GM23338 (cell line): ENCODE measurements at regions not wholly inside any gene's neighbourhood (a gene's known extent, or its start where the extent isn't known, plus 50 kb on each side); places are given as distances from the start of the nearest gene placed in this dataset.

ENCODE experiments used
- ATAC-seq: fragments of 200-7000 bp; cut with Tn5 transposase; 3 replicates; pipeline ENCODE4 v1.9.1; 2020
- DNase-seq: peaks from one replicate; pipeline ENCODE4 v3.0.0-alpha.2; 2015; ENCODE audit warnings: low spot score
- H2AFZ ChIP-seq: fragments of 200-600 bp; sonication (generic); 2 replicates; pipeline ENCODE4 v1.8.0; 2016; ENCODE audit warnings: antibody characterized with exemption, mild to moderate bottlenecking, moderate library complexity
- H3F3A ChIP-seq: fragments of 200-600 bp; sonication (generic); replicated peaks from 2 replicates; pipeline ENCODE4 v1.8.0; 2017; ENCODE audit warnings: antibody characterized with exemption, mixed run types, low read depth
- H3K27ac ChIP-seq: fragments of 200-600 bp; sonication (generic); 2 replicates; pipeline ENCODE4 v1.6.1; 2016; ENCODE audit warnings: low read depth
- H3K27me3 ChIP-seq: fragments of 200-600 bp; sonication (generic); 2 replicates; pipeline ENCODE4 v1.8.0; 2016; ENCODE audit warnings: mild to moderate bottlenecking, mixed run types, moderate library complexity; ENCODE audit not compliant: insufficient read depth
- H3K36me3 ChIP-seq: fragments of 200-600 bp; sonication (generic); 2 replicates; pipeline ENCODE4 v1.8.0; 2016; ENCODE audit warnings: mild to moderate bottlenecking; ENCODE audit not compliant: insufficient read depth
- H3K4me1 ChIP-seq: fragments of 200-600 bp; sonication (generic); 2 replicates; pipeline ENCODE4 v1.8.0; 2016; ENCODE audit warnings: mild to moderate bottlenecking, moderate library complexity; ENCODE audit not compliant: insufficient read depth
- H3K4me2 ChIP-seq: fragments of 200-600 bp; sonication (generic); 2 replicates; pipeline ENCODE4 v1.7.1; 2017; ENCODE audit warnings: mixed run types
- H3K4me3 ChIP-seq: fragments of 200-600 bp; sonication (generic); 2 replicates; pipeline ENCODE4 v1.6.1; 2016; ENCODE audit warnings: mixed run types
- H3K79me2 ChIP-seq: fragments of 200-600 bp; sonication (generic); replicated peaks from 2 replicates; pipeline ENCODE4 v1.8.0; 2017; ENCODE audit warnings: mild to moderate bottlenecking; ENCODE audit not compliant: insufficient read depth
- H3K9me2 ChIP-seq: fragments of 200-600 bp; sonication (generic); 2 replicates; pipeline ENCODE4 v1.8.0; 2017; ENCODE audit not compliant: insufficient read depth
- H4K20me1 ChIP-seq: fragments of 200-600 bp; sonication (generic); replicated peaks from 2 replicates; pipeline ENCODE4 v1.8.0; 2017; ENCODE audit warnings: mild to moderate bottlenecking; ENCODE audit not compliant: insufficient read depth
- H3K27ac Mint-ChIP-seq: 2 replicates; pipeline ENCODE4 v1.8.0; 2020; ENCODE audit warnings: inconsistent platforms, mild to moderate bottlenecking, moderate library complexity, mixed read lengths
- H3K27me3 Mint-ChIP-seq: 3 replicates; pipeline ENCODE4 v1.8.0; 2022; ENCODE audit warnings: low read depth, mild to moderate bottlenecking, moderate library complexity, mixed read lengths, inconsistent platforms; ENCODE audit not compliant: insufficient read depth, poor library complexity
- H3K36me3 Mint-ChIP-seq: 3 replicates; pipeline ENCODE4 v1.8.0; 2021; ENCODE audit warnings: low read depth, mild to moderate bottlenecking, inconsistent platforms, moderate library complexity, mixed read lengths
- H3K4me1 Mint-ChIP-seq: 3 replicates; pipeline ENCODE4 v1.8.0; 2020; ENCODE audit warnings: mild to moderate bottlenecking, inconsistent platforms, mixed read lengths
- H3K4me3 Mint-ChIP-seq: 3 replicates; pipeline ENCODE4 v1.8.0; 2021; ENCODE audit warnings: moderate library complexity, mild to moderate bottlenecking, inconsistent platforms, mixed read lengths
- H3K9me3 Mint-ChIP-seq: 3 replicates; pipeline ENCODE4 v1.8.0; 2020; ENCODE audit warnings: moderate library complexity, mild to moderate bottlenecking, inconsistent platforms, mixed read lengths
- CREB1 ChIP-seq: fragments of 250-450 bp; sonication (Bioruptor Pico); IDR thresholded peaks from 2 replicates; pipeline ENCODE4 v1.5.0; 2020; ENCODE audit warnings: low read depth, mild to moderate bottlenecking, moderate library complexity
- ETS1 ChIP-seq: IDR thresholded peaks from 2 replicates; pipeline ENCODE4 v1.6.1; 2016; ENCODE audit warnings: antibody characterized with exemption
- EZH2 ChIP-seq: fragments of 200-600 bp; sonication (generic); IDR thresholded peaks from one replicate; pipeline ENCODE4 v1.8.0; 2017; ENCODE audit warnings: antibody characterized with exemption, mild to moderate bottlenecking, low read depth; ENCODE audit not compliant: unreplicated experiment
- EZH2phosphoT487 ChIP-seq: fragments of 200-600 bp; sonication (generic); IDR thresholded peaks from one replicate; pipeline ENCODE4 v1.8.1; 2018; ENCODE audit warnings: antibody characterized with exemption; ENCODE audit not compliant: unreplicated experiment
- JUNB ChIP-seq: IDR thresholded peaks from one replicate; pipeline ENCODE4 v1.6.1; 2016; ENCODE audit warnings: antibody characterized with exemption; ENCODE audit not compliant: unreplicated experiment
- NANOG ChIP-seq: IDR thresholded peaks from 2 replicates; pipeline ENCODE4 v1.6.1; 2016; ENCODE audit warnings: antibody characterized with exemption, borderline replicate concordance
- STAT1 ChIP-seq: IDR thresholded peaks from one replicate; pipeline ENCODE4 v1.6.1; 2016; ENCODE audit warnings: antibody characterized with exemption; ENCODE audit not compliant: unreplicated experiment
- ZNF331 ChIP-seq: fragments of 250-450 bp; sonication (Bioruptor Pico); IDR thresholded peaks from 2 replicates; pipeline ENCODE4 v1.5.0; 2020; ENCODE audit warnings: low read depth, mild to moderate bottlenecking, moderate library complexity
- TF ChIP-seq, protein P1 (sequence below), 2 experiments: fragments of 200-600 bp in 1 of 2; sonication (generic) in 1 of 2; conservative IDR thresholded peaks; 2 replicates each; pipeline versions ENCODE4 v1.5.1 to v1.6.1; 2016 to 2017; ENCODE audit warnings: antibody characterized with exemption in 2 of 2, low read depth in 2 of 2, mild to moderate bottlenecking in 2 of 2, moderate library complexity in 1 of 2
- TF ChIP-seq, protein P2 (sequence below): fragments of 250-450 bp; sonication (Bioruptor Pico); IDR thresholded peaks from 2 replicates; pipeline ENCODE4 v1.5.0; 2020; ENCODE audit warnings: mild to moderate bottlenecking, moderate library complexity
- TF ChIP-seq, protein P3 (sequence below): IDR thresholded peaks from one replicate; pipeline ENCODE4 v1.6.1; 2018; ENCODE audit warnings: antibody characterized with exemption; ENCODE audit not compliant: unreplicated experiment

- TF ChIP-seq, protein P1, sequence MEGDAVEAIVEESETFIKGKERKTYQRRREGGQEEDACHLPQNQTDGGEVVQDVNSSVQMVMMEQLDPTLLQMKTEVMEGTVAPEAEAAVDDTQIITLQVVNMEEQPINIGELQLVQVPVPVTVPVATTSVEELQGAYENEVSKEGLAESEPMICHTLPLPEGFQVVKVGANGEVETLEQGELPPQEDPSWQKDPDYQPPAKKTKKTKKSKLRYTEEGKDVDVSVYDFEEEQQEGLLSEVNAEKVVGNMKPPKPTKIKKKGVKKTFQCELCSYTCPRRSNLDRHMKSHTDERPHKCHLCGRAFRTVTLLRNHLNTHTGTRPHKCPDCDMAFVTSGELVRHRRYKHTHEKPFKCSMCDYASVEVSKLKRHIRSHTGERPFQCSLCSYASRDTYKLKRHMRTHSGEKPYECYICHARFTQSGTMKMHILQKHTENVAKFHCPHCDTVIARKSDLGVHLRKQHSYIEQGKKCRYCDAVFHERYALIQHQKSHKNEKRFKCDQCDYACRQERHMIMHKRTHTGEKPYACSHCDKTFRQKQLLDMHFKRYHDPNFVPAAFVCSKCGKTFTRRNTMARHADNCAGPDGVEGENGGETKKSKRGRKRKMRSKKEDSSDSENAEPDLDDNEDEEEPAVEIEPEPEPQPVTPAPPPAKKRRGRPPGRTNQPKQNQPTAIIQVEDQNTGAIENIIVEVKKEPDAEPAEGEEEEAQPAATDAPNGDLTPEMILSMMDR (conservative IDR thresholded peaks at IDR 0.05; ENCODE audit: low read depth in 2 of 2): no peak
These were observed 98.2 kb upstream of the NPAS2 start (continued) for GRCh38 chr2:100721693-100722092.

GRCh38 chr2:100722125-100722524, 97.8 kb upstream of the NPAS2 start:
- no peaks in the 10 kb centered on the region for H3K9me2 ChIP-seq
- ATAC-seq (no peak), DNase-seq (no peak)
- no peak overlapping the region for H2AFZ ChIP-seq
- no peak overlapping the region for H3K27ac ChIP-seq
- Mint-ChIP-seq H3K27me3 (no peaks in the 10 kb centered on the region), H3K4me1 (peaks cover 13% of the 10 kb centered on the region), H3K9me3 (no peaks in the 10 kb centered on the region), H3K27ac (no peak overlapping the region), H3K36me3 (no peaks in the 10 kb centered on the region), H3K4me3 (no peak overlapping the region)
- H3K36me3 ChIP-seq: no peaks in the 10 kb centered on the region
- H3F3A ChIP-seq: no peaks in the 10 kb centered on the region
- no peaks in the 10 kb centered on the region for H3K79me2 ChIP-seq
- no peak overlapping the region for H3K4me3 ChIP-seq
- peaks cover 7% of the 10 kb centered on the region for H3K4me1 ChIP-seq
- no peaks in the 10 kb centered on the region for H4K20me1 ChIP-seq
- no peaks in the 10 kb centered on the region for H3K27me3 ChIP-seq
- no peak overlapping the region for H3K4me2 ChIP-seq
- TF ChIP-seq, protein P2, sequence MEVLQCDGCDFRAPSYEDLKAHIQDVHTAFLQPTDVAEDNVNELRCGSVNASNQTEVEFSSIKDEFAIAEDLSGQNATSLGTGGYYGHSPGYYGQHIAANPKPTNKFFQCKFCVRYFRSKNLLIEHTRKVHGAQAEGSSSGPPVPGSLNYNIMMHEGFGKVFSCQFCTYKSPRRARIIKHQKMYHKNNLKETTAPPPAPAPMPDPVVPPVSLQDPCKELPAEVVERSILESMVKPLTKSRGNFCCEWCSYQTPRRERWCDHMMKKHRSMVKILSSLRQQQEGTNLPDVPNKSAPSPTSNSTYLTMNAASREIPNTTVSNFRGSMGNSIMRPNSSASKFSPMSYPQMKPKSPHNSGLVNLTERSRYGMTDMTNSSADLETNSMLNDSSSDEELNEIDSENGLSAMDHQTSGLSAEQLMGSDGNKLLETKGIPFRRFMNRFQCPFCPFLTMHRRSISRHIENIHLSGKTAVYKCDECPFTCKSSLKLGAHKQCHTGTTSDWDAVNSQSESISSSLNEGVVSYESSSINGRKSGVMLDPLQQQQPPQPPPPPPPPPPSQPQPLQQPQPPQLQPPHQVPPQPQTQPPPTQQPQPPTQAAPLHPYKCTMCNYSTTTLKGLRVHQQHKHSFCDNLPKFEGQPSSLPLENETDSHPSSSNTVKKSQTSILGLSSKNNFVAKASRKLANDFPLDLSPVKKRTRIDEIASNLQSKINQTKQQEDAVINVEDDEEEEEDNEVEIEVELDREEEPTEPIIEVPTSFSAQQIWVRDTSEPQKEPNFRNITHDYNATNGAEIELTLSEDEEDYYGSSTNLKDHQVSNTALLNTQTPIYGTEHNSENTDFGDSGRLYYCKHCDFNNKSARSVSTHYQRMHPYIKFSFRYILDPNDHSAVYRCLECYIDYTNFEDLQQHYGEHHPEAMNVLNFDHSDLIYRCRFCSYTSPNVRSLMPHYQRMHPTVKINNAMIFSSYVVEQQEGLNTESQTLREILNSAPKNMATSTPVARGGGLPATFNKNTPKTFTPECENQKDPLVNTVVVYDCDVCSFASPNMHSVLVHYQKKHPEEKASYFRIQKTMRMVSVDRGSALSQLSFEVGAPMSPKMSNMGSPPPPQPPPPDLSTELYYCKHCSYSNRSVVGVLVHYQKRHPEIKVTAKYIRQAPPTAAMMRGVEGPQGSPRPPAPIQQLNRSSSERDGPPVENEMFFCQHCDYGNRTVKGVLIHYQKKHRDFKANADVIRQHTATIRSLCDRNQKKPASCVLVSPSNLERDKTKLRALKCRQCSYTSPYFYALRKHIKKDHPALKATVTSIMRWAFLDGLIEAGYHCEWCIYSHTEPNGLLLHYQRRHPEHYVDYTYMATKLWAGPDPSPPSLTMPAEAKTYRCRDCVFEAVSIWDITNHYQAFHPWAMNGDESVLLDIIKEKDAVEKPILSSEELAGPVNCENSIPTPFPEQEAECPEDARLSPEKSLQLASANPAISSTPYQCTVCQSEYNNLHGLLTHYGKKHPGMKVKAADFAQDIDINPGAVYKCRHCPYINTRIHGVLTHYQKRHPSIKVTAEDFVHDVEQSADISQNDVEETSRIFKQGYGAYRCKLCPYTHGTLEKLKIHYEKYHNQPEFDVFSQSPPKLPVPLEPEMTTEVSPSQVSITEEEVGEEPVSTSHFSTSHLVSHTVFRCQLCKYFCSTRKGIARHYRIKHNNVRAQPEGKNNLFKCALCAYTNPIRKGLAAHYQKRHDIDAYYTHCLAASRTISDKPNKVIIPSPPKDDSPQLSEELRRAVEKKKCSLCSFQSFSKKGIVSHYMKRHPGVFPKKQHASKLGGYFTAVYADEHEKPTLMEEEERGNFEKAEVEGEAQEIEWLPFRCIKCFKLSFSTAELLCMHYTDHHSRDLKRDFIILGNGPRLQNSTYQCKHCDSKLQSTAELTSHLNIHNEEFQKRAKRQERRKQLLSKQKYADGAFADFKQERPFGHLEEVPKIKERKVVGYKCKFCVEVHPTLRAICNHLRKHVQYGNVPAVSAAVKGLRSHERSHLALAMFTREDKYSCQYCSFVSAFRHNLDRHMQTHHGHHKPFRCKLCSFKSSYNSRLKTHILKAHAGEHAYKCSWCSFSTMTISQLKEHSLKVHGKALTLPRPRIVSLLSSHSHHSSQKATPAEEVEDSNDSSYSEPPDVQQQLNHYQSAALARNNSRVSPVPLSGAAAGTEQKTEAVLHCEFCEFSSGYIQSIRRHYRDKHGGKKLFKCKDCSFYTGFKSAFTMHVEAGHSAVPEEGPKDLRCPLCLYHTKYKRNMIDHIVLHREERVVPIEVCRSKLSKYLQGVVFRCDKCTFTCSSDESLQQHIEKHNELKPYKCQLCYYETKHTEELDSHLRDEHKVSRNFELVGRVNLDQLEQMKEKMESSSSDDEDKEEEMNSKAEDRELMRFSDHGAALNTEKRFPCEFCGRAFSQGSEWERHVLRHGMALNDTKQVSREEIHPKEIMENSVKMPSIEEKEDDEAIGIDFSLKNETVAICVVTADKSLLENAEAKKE (CRISPR knock-in tag): no peak
- TF ChIP-seq, protein P3, sequence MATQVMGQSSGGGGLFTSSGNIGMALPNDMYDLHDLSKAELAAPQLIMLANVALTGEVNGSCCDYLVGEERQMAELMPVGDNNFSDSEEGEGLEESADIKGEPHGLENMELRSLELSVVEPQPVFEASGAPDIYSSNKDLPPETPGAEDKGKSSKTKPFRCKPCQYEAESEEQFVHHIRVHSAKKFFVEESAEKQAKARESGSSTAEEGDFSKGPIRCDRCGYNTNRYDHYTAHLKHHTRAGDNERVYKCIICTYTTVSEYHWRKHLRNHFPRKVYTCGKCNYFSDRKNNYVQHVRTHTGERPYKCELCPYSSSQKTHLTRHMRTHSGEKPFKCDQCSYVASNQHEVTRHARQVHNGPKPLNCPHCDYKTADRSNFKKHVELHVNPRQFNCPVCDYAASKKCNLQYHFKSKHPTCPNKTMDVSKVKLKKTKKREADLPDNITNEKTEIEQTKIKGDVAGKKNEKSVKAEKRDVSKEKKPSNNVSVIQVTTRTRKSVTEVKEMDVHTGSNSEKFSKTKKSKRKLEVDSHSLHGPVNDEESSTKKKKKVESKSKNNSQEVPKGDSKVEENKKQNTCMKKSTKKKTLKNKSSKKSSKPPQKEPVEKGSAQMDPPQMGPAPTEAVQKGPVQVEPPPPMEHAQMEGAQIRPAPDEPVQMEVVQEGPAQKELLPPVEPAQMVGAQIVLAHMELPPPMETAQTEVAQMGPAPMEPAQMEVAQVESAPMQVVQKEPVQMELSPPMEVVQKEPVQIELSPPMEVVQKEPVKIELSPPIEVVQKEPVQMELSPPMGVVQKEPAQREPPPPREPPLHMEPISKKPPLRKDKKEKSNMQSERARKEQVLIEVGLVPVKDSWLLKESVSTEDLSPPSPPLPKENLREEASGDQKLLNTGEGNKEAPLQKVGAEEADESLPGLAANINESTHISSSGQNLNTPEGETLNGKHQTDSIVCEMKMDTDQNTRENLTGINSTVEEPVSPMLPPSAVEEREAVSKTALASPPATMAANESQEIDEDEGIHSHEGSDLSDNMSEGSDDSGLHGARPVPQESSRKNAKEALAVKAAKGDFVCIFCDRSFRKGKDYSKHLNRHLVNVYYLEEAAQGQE: no peak
- TF ChIP-seq ETS1 (no peak), EZH2 (no peak), JUNB (no peak), EZH2phosphoT487 (no peak), STAT1 (no peak), ZNF331 (CRISPR knock-in tag) (no peak), CREB1 (CRISPR knock-in tag) (no peak), NANOG (no peak)
- TF ChIP-seq, protein P1 (conservative IDR thresholded peaks at IDR 0.05; ENCODE audit: low read depth in 2 of 2): no peak
